Keratinocyte (primary cell): ENCODE measurements at regions not wholly inside any gene's neighbourhood (a gene's known extent, or its start where the extent isn't known, plus 50 kb on each side); places are given as distances from the start of the nearest gene placed in this dataset.

ENCODE experiments used
- DNase-seq: peaks from one replicate; pipeline ENCODE4 v3.0.0-alpha.2; 2011; ENCODE audit warnings: low read depth, missing footprints, low spot score
- FAIRE-seq: peaks from 2 replicates; lab custom pipeline; 2011; peaks lifted over from hg19 to GRCh38; lab: Jason Lieb, UNC
- H2AFZ ChIP-seq: 2 replicates; pipeline ENCODE4 v1.6.0; 2012; ENCODE audit warnings: low read length, control low read depth, inconsistent platforms; ENCODE audit not compliant: control insufficient read depth
- H3K27ac ChIP-seq: 2 replicates; pipeline ENCODE4 v1.5.1; 2011; ENCODE audit warnings: low read length; ENCODE audit not compliant: control insufficient read depth, insufficient read depth
- H3K27me3 ChIP-seq: 3 replicates; pipeline ENCODE4 v1.6.0; 2011; ENCODE audit warnings: low read length; ENCODE audit not compliant: control insufficient read depth, insufficient read depth; ENCODE audit errors: extremely low read depth
- H3K36me3 ChIP-seq, 2 experiments: 2 replicates in 1 of 2; 3 replicates in 1 of 2; pipeline ENCODE4 v1.5.1; 2011; ENCODE audit warnings: low read length in 2 of 2, mild to moderate bottlenecking in 1 of 2; ENCODE audit not compliant: control insufficient read depth in 2 of 2, insufficient read depth in 2 of 2; ENCODE audit errors: extremely low read depth in 1 of 2
- H3K4me1 ChIP-seq: 3 replicates; pipeline ENCODE4 v1.5.1; 2011; ENCODE audit warnings: low read length; ENCODE audit not compliant: control insufficient read depth, insufficient read depth; ENCODE audit errors: extremely low read depth
- H3K4me2 ChIP-seq: 3 replicates; pipeline ENCODE4 v1.6.0; 2011; ENCODE audit warnings: low read depth, low read length; ENCODE audit not compliant: control insufficient read depth, insufficient read depth; ENCODE audit errors: extremely low read depth
- H3K4me3 ChIP-seq, 3 experiments: fragments of 200-600 bp in 1 of 3; sonication (generic) in 1 of 3; 2 replicates in 2 of 3; 3 replicates in 1 of 3; pipeline ENCODE4 v1.5.1; 2011 to 2016; ENCODE audit warnings: low read length in 3 of 3, mild to moderate bottlenecking in 3 of 3, control low read depth in 2 of 3, inconsistent platforms in 1 of 3, low read depth in 1 of 3, mixed read lengths in 1 of 3, mixed run types in 1 of 3, moderate library complexity in 1 of 3; ENCODE audit not compliant: control insufficient read depth in 2 of 3, insufficient read depth in 2 of 3; ENCODE audit errors: extremely low read depth in 1 of 3
- H3K79me2 ChIP-seq: 2 replicates; pipeline ENCODE4 v1.6.0; 2012; ENCODE audit warnings: low read length; ENCODE audit not compliant: control insufficient read depth, insufficient read depth
- H3K9ac ChIP-seq: 3 replicates; pipeline ENCODE4 v1.6.0; 2011; ENCODE audit warnings: low read length; ENCODE audit not compliant: control insufficient read depth, insufficient read depth; ENCODE audit errors: extremely low read depth
- H3K9me1 ChIP-seq: 3 replicates; pipeline ENCODE4 v1.6.0; 2011; ENCODE audit warnings: low read length; ENCODE audit not compliant: control insufficient read depth, insufficient read depth; ENCODE audit errors: extremely low read depth
- H3K9me3 ChIP-seq: 2 replicates; pipeline ENCODE4 v1.5.1; 2012; ENCODE audit warnings: low read depth, low read length; ENCODE audit not compliant: control insufficient read depth
- H4K20me1 ChIP-seq: 3 replicates; pipeline ENCODE4 v1.6.0; 2011; ENCODE audit warnings: low read length; ENCODE audit not compliant: control insufficient read depth, insufficient read depth; ENCODE audit errors: extremely low read depth
- EZH2 ChIP-seq: IDR thresholded peaks from one replicate; pipeline ENCODE4 v1.6.1; 2012; ENCODE audit warnings: inconsistent platforms, mild to moderate bottlenecking, low read length, moderate library complexity
- dilution Hi-C: fragments of 300-500 bp; cut with MboI; formaldehyde crosslinking; loops from one replicate; pipeline ENCODE4 v1.7.0; 2020; ENCODE audit warnings: low sequenced_read_pairs; ENCODE audit not compliant: extremely low pct_ligation_motif_present
- TF ChIP-seq, protein P1 (sequence below), 3 experiments: IDR thresholded peaks in 1 of 3; conservative IDR thresholded peaks in 1 of 3; optimal IDR thresholded peaks in 1 of 3; 2 replicates in 2 of 3; 3 replicates in 1 of 3; pipeline versions ENCODE3 to v1.5.1; 2011; ENCODE audit warnings: low read length in 3 of 3, mild to moderate bottlenecking in 3 of 3, moderate library complexity in 2 of 3, control low read depth in 1 of 3, inconsistent platforms in 1 of 3; ENCODE audit not compliant: insufficient read depth in 2 of 3; ENCODE audit errors: extremely low read depth in 1 of 3

DNA sequence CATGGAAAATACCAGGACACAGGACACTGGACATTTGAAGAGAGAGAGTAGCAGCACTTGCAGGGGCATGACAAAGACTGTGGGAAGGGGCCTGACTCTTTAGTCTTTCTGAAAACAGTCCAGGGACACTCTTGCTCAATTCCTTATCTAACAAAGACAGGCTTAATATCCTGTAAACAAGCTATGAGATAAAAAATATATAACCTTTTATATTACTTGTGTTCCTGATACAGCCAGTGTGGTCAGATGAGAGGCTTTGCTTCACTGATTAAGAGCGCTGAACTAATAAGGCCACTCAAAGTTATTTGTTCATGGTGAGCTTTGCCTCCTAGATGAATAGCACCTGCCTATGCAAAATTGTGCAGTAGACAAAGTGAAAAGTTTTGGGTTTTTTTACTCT, 518.7 kb downstream of the LRRC70 start:
- no peaks in the 10 kb centered on the region for H3K9me1 ChIP-seq
- no peak overlapping the region for H3K4me2 ChIP-seq
- no peak overlapping the region for H2AFZ ChIP-seq
- no peaks in the 10 kb centered on the region for H4K20me1 ChIP-seq
- H3K36me3 ChIP-seq, result no peaks in the 10 kb centered on the region
- no peaks in the 10 kb centered on the region for H3K27me3 ChIP-seq
- no peak for FAIRE-seq
- dilution Hi-C loops, result no loop called here
- no peak overlapping the region for H3K4me3 ChIP-seq
- H3K27ac ChIP-seq, result no peak overlapping the region
- no peak for TF ChIP-seq EZH2
- H3K9ac ChIP-seq, result no peak overlapping the region
- no peaks in the 10 kb centered on the region for H3K4me1 ChIP-seq
- H3K9me3 ChIP-seq, result no peaks in the 10 kb centered on the region
- H3K79me2 ChIP-seq, result no peaks in the 10 kb centered on the region
- DNase-seq, result no peak

DNA sequence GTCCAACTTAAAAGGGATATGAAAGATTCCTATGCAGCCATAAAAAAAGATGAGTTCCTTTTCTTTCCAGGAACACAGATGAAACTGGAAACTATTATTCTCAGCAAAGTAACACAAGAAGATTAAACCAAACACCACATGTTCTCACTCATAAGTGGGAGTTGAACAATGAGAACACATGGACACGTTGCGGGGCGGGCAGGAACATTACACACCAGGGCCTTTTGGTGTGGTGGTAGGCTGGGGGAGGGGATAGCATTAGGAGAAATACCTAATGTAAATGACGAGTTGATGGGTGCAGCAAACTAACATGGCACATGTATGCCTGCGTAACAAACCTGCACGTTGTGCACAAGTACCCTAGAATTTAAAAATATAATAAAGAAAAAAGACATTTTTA, 516.1 kb downstream of the LRRC70 start:
- TF ChIP-seq EZH2, result no peak
- TF ChIP-seq, protein P1, sequence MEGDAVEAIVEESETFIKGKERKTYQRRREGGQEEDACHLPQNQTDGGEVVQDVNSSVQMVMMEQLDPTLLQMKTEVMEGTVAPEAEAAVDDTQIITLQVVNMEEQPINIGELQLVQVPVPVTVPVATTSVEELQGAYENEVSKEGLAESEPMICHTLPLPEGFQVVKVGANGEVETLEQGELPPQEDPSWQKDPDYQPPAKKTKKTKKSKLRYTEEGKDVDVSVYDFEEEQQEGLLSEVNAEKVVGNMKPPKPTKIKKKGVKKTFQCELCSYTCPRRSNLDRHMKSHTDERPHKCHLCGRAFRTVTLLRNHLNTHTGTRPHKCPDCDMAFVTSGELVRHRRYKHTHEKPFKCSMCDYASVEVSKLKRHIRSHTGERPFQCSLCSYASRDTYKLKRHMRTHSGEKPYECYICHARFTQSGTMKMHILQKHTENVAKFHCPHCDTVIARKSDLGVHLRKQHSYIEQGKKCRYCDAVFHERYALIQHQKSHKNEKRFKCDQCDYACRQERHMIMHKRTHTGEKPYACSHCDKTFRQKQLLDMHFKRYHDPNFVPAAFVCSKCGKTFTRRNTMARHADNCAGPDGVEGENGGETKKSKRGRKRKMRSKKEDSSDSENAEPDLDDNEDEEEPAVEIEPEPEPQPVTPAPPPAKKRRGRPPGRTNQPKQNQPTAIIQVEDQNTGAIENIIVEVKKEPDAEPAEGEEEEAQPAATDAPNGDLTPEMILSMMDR (optimal IDR thresholded peaks at IDR 0.05 in 1 of 3, IDR thresholded peaks at IDR 0.05 in 1 of 3, conservative IDR thresholded peaks at IDR 0.05 in 1 of 3; ENCODE audit: extremely low read depth in 1 of 3, insufficient read depth in 2 of 3, low read length in 3 of 3), result no peak
- DNase-seq (no peak), FAIRE-seq (no peak)
- Histone ChIP-seq H3K27ac (no peak overlapping the region), H3K79me2 (no peaks in the 10 kb centered on the region), H3K9me1 (no peaks in the 10 kb centered on the region), H2AFZ (no peak overlapping the region), H3K9ac (no peak overlapping the region), H3K4me1 (no peaks in the 10 kb centered on the region), H3K9me3 (peaks cover 2% of the 10 kb centered on the region), H3K36me3 (no peaks in the 10 kb centered on the region), H3K4me2 (no peak overlapping the region), H4K20me1 (no peaks in the 10 kb centered on the region), H3K27me3 (no peaks in the 10 kb centered on the region), H3K4me3 (no peak overlapping the region)
- dilution Hi-C loops, result no loop called here

DNA sequence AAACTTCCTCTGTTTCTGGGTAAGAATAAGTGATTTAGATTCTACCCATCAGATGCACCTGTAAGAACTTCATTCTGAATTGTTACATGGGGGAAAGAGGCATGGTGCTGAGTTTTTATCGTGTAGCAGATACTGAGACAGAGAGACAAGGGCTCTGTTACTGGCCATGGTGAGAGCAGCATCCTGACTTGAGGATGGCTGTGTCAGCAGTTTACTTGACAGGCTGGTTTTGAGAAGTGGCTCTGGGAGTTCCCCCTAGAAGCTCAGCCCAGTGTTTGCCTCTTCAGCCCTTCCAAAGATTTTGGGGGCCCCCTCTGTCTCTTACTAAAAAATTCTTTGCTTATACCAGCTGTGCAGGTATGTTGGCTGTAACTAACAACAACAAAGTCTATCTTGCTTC, 510.5 kb downstream of the LRRC70 start:
- H3K4me1 ChIP-seq, result no peaks in the 10 kb centered on the region
- no peak overlapping the region for H3K4me3 ChIP-seq
- dilution Hi-C loops, result no loop called here
- H3K9me1 ChIP-seq, result no peaks in the 10 kb centered on the region
- FAIRE-seq (no peak), DNase-seq (no peak)
- TF ChIP-seq, protein P1 (optimal IDR thresholded peaks at IDR 0.05 in 1 of 3, IDR thresholded peaks at IDR 0.05 in 1 of 3, conservative IDR thresholded peaks at IDR 0.05 in 1 of 3; ENCODE audit: extremely low read depth in 1 of 3, insufficient read depth in 2 of 3, low read length in 3 of 3), result no peak
- no peak for TF ChIP-seq EZH2
- H3K79me2 ChIP-seq, result no peaks in the 10 kb centered on the region
- no peaks in the 10 kb centered on the region for H3K27me3 ChIP-seq
- H4K20me1 ChIP-seq, result no peaks in the 10 kb centered on the region
- H3K36me3 ChIP-seq, result no peaks in the 10 kb centered on the region
- no peak overlapping the region for H3K4me2 ChIP-seq
- H3K27ac ChIP-seq, result no peak overlapping the region
- H3K9me3 ChIP-seq, result peaks cover 2% of the 10 kb centered on the region
- H2AFZ ChIP-seq, result no peak overlapping the region
- no peak overlapping the region for H3K9ac ChIP-seq
